HCT116 (cell line): ENCODE measurements at regions not wholly inside any gene's neighbourhood (a gene's known extent, or its start where the extent isn't known, plus 50 kb on each side); places are given as distances from the start of the nearest gene placed in this dataset.
"Not testable (repeated sequence)": the region's sequence is repeated elsewhere in the genome, so short reads cannot be mapped to it uniquely, and the experiment has no call there.

Source experiments
- ATAC-seq: fragments of 200-7000 bp; cut with Tn5 transposase; 2 replicates; pipeline ENCODE4 v1.9.1; 2020; ENCODE audit warnings: mild to moderate bottlenecking, moderate library complexity
- BruUV-seq: library from RNA; stranded (reverse); fragments of 400-500 nt; replicated peaks from 2 replicates; lab custom pipeline; 2021; lab: Mats Ljungman, UMichigan
- CTCF ChIA-PET: fragments of 300-600 bp; sonication (Branson Sonifier 250); formaldehyde crosslinking; loops from one replicate; lab custom pipeline; 2021; ENCODE audit warnings: antibody characterized with exemption; lab: Charles Lee
- POLR2A ChIA-PET: fragments of 300-600, 350-600 bp; sonication (Branson Sonifier 250); formaldehyde crosslinking; loops from one replicate; lab custom pipeline; 2021; ENCODE audit warnings: antibody characterized with exemption; lab: Charles Lee
- RAD21 ChIA-PET, 2 experiments: fragments of 300-600 bp; sonication (Branson Sonifier 250); formaldehyde crosslinking; loops; one replicate each; lab custom pipeline; 2023; ENCODE audit warnings: low total read pairs in 2 of 2; ENCODE audit not compliant: uncharacterized antibody in 2 of 2, unreplicated experiment in 2 of 2, low non-redundant PET in 1 of 2; lab: Charles Lee
- DNase-seq: peaks from one replicate; pipeline ENCODE4 v3.0.0-alpha.2; 2010; ENCODE audit warnings: low read depth, low spot score
- H2AFZ ChIP-seq: fragments of 200-600 bp; shearing (Covaris generic), sonication (generic); 2 replicates; pipeline ENCODE4 v1.6.1; 2017; ENCODE audit warnings: low read depth, mixed run types, mixed read lengths, antibody characterized with exemption, low read length; ENCODE audit not compliant: poor library complexity, severe bottlenecking
- H3K27ac ChIP-seq: 2 replicates; pipeline ENCODE4 v1.5.1; 2012; ENCODE audit warnings: low read depth, low read length
- H3K27me3 ChIP-seq: fragments of 200-600 bp; sonication (generic); 2 replicates; pipeline ENCODE4 v1.6.1; 2016; ENCODE audit warnings: mixed run types, low read length, mixed read lengths; ENCODE audit not compliant: insufficient read depth
- H3K36me3 ChIP-seq, 2 experiments: fragments of 200-500 bp in 1 of 2; fragments of 200-600 bp in 1 of 2; sonication (Bioruptor generic) in 1 of 2; sonication (generic) in 1 of 2; 2 replicates each; pipeline versions ENCODE4 v1.5.1 to v1.6.1; 2014 to 2016; ENCODE audit warnings: low read length in 2 of 2, inconsistent platforms in 1 of 2, mixed read lengths in 1 of 2, mixed run types in 1 of 2; ENCODE audit not compliant: insufficient read depth in 2 of 2, control insufficient read depth in 1 of 2
- H3K4me1 ChIP-seq, 2 experiments: fragments of 200-600 bp in 1 of 2; sonication (generic) in 1 of 2; 2 replicates each; pipeline versions ENCODE4 v1.5.1 to v1.6.1; 2012 to 2017; ENCODE audit warnings: low read length in 2 of 2, inconsistent platforms in 1 of 2, mild to moderate bottlenecking in 1 of 2, mixed read lengths in 1 of 2, mixed run types in 1 of 2, moderate library complexity in 1 of 2; ENCODE audit not compliant: insufficient read depth in 2 of 2, control insufficient read depth in 1 of 2
- H3K4me2 ChIP-seq: fragments of 200-600 bp; sonication (generic); 2 replicates; pipeline ENCODE4 v1.6.1; 2017; ENCODE audit warnings: mixed run types, low read length, mixed read lengths
- H3K4me3 ChIP-seq, 2 experiments: fragments of 200-600 bp in 1 of 2; sonication (generic) in 1 of 2; replicated peaks in 1 of 2; 2 replicates each; pipeline ENCODE4 v1.5.1; 2011 to 2016; ENCODE audit warnings: low read length in 2 of 2, control low read depth in 1 of 2, low read depth in 1 of 2, mild to moderate bottlenecking in 1 of 2, mixed read lengths in 1 of 2, mixed run types in 1 of 2
- H3K79me2 ChIP-seq: fragments of 200-600 bp; sonication (generic); 2 replicates; pipeline ENCODE4 v1.6.1; 2017; ENCODE audit warnings: mild to moderate bottlenecking, mixed run types, low read length, moderate library complexity, mixed read lengths; ENCODE audit not compliant: insufficient read depth
- H3K9ac ChIP-seq: fragments of 200-600 bp; sonication (generic); 2 replicates; pipeline ENCODE4 v1.6.1; 2016; ENCODE audit warnings: low read length, mixed read lengths
- H3K9me2 ChIP-seq: fragments of 200-600 bp; sonication (generic), shearing (Covaris generic); 2 replicates; pipeline ENCODE4 v1.6.1; 2017; ENCODE audit warnings: mixed run types, mild to moderate bottlenecking, moderate library complexity; ENCODE audit not compliant: insufficient read depth
- H3K9me3 ChIP-seq, 2 experiments: fragments of 200-500 bp in 1 of 2; fragments of 200-600 bp in 1 of 2; sonication (Bioruptor generic) in 1 of 2; sonication (generic) in 1 of 2; 2 replicates each; pipeline ENCODE4 v1.6.1; 2014 to 2017; ENCODE audit warnings: low read length in 2 of 2, mixed read lengths in 2 of 2, inconsistent platforms in 1 of 2, low read depth in 1 of 2, mild to moderate bottlenecking in 1 of 2, mixed run types in 1 of 2, moderate library complexity in 1 of 2; ENCODE audit not compliant: control insufficient read depth in 1 of 2, insufficient read depth in 1 of 2
- H4K20me1 ChIP-seq: fragments of 200-600 bp; sonication (generic), shearing (Covaris generic); 2 replicates; pipeline ENCODE4 v1.6.1; 2017; ENCODE audit warnings: mixed run types, mild to moderate bottlenecking, moderate library complexity; ENCODE audit not compliant: insufficient read depth
- CBX3 ChIP-seq: IDR thresholded peaks from 2 replicates; pipeline ENCODE4 v1.6.1; 2012; ENCODE audit warnings: low read depth
- CTCF ChIP-seq, 3 experiments: fragments of 200-600 bp in 1 of 3; sonication (generic) in 1 of 3; IDR thresholded peaks in 2 of 3; conservative IDR thresholded peaks in 1 of 3; 2 replicates each; pipeline ENCODE4 v1.5.1; 2012 to 2017; ENCODE audit warnings: low read depth in 2 of 3, low read length in 2 of 3, antibody characterized with exemption in 1 of 3, borderline replicate concordance in 1 of 3, control low read depth in 1 of 3, mild to moderate bottlenecking in 1 of 3, mixed read lengths in 1 of 3, mixed run types in 1 of 3, moderate library complexity in 1 of 3; ENCODE audit not compliant: insufficient read depth in 1 of 3
- ELF1 ChIP-seq: IDR thresholded peaks from 2 replicates; pipeline ENCODE4 v1.6.1; 2012; ENCODE audit warnings: low read depth, borderline replicate concordance
- POLR2A ChIP-seq: IDR thresholded peaks from 2 replicates; pipeline ENCODE4 v1.7.0; 2011; ENCODE audit warnings: borderline replicate concordance; ENCODE audit not compliant: insufficient read depth, insufficient read length; ENCODE audit errors: extremely low read depth
- RAD21 ChIP-seq: IDR thresholded peaks from 2 replicates; pipeline ENCODE4 v1.6.1; 2012; ENCODE audit warnings: low read depth, mild to moderate bottlenecking
- TCF7L2 ChIP-seq: IDR thresholded peaks from 2 replicates; pipeline ENCODE4 v1.7.0; 2011; ENCODE audit warnings: borderline replicate concordance, inconsistent platforms; ENCODE audit not compliant: insufficient read depth, insufficient read length; ENCODE audit errors: extremely low read depth
- YY1 ChIP-seq: IDR thresholded peaks from 2 replicates; pipeline ENCODE4 v1.6.1; 2011; ENCODE audit warnings: low read length, low read depth, moderate library complexity, mild to moderate bottlenecking; ENCODE audit not compliant: insufficient replicate concordance; ENCODE audit errors: extremely low read depth
- intact Hi-C: fragments of 100-400 bp; cut with micrococcal nuclease; formaldehyde crosslinking; loops from 2 replicates; pipeline ENCODE4 v1.10.0; 2022

- H3K36me3 ChIP-seq = no peaks in the 10 kb centered on the region
- intact Hi-C loops = no loop called here
- no TSS peak for BruUV-seq
- H3K4me3 ChIP-seq = no peak overlapping the region
- H3K4me1 ChIP-seq = no peaks in the 10 kb centered on the region
- ChIA-PET POLR2A (no interaction called here), RAD21 (no interaction called here), CTCF (no interaction called here)
- no peaks in the 10 kb centered on the region for H3K79me2 ChIP-seq
- H3K9me3 ChIP-seq = no peaks in the 10 kb centered on the region
- no peak overlapping the region for H3K4me2 ChIP-seq
- H3K27me3 ChIP-seq = no peaks in the 10 kb centered on the region
- TF ChIP-seq YY1 = no peak
- no peak for TF ChIP-seq RAD21
- no peak for TF ChIP-seq POLR2A
- no peak for TF ChIP-seq ELF1
- TF ChIP-seq TCF7L2 = no peak
- no peak for TF ChIP-seq CBX3
- no peak overlapping the region for H3K27ac ChIP-seq
- no peak overlapping the region for H3K9ac ChIP-seq
- ATAC-seq (no peak), DNase-seq (no peak)
- H3K9me2 ChIP-seq = no peaks in the 10 kb centered on the region
- H2AFZ ChIP-seq = no peak overlapping the region
- no peaks in the 10 kb centered on the region; the same call in 1 of the 2 replicates for H4K20me1 ChIP-seq
Measured at GRCh38 chrX:10702031-10702430, 81.6 kb upstream of the MID1 start.

- H3K9ac ChIP-seq, H3K27me3 ChIP-seq, H3K4me2 ChIP-seq, H3K79me2 ChIP-seq, H3K9me2 ChIP-seq, RAD21 ChIA-PET, intact Hi-C loops, DNase-seq: not testable (repeated sequence)
- 0 out of 6 replicates have a peak, but pooled peaks of 2 of the 3 experiments have one; percentile 13 to 14 for TF ChIP-seq CTCF (IDR thresholded peaks at IDR 0.05 in 2 of 3, conservative IDR thresholded peaks at IDR 0.05 in 1 of 3; ENCODE audit: borderline replicate concordance in 1 of 3, insufficient read depth in 1 of 3, low read depth in 2 of 3, low read length in 2 of 3)
- TF ChIP-seq, all 23 proteins: peak for 1; not testable (repeated sequence) for 22
- CTCF ChIA-PET, H3K36me3 ChIP-seq, H3K9me3 ChIP-seq, BruUV-seq, H2AFZ ChIP-seq, H3K4me3 ChIP-seq, H4K20me1 ChIP-seq, ATAC-seq, H3K27ac ChIP-seq, H3K4me1 ChIP-seq, POLR2A ChIA-PET: not testable (repeated sequence)
Measured at GRCh38 chrX:10706342-10706741, 86.0 kb upstream of the MID1 start.
